ENCODE measurements at regions not wholly inside any gene's neighbourhood (a gene's known extent, or its start where the extent isn't known, plus 50 kb on each side); places are given as distances from the start of the nearest gene placed in this dataset.

DNA sequence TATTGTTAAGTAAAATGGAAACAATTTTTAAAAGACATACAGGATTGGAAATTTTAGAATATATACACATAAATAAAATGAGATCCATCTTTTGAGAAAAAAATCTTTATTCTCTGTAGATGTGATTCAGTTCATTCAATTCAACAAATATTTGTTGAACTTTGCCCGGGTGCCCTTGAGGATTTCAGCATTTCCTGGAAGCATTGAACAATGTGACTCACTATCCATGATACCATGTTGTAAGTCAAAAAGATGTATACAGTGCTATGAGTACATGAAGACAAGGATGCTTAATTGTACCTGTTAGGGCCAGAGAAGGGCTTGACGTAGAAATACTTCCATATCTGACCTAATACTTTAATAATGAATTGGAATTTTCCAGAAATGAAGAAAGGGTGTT is 353.7 kb downstream of the METTL15 start:
- no peak for DNase-seq

DNA sequence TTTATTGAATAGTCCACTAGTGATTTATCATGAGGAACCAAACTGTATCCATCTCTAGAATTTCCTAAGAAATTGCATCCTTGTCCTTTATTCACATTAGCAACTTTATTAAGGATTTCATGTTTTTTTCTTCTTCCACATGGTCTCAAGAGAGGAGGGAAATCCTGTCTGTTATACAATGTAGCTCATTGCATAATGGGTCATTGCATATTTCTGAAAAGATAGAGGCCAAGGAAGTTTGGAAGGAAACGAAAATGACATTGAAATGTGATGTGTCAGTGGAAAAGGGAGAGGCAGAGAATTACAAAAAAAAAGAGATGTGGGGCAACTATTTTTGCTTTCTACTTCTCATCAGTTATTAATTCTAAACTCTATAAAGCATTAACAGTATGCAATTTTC is 353.1 kb downstream of the METTL15 start:
- DNase-seq: no peak

DNA sequence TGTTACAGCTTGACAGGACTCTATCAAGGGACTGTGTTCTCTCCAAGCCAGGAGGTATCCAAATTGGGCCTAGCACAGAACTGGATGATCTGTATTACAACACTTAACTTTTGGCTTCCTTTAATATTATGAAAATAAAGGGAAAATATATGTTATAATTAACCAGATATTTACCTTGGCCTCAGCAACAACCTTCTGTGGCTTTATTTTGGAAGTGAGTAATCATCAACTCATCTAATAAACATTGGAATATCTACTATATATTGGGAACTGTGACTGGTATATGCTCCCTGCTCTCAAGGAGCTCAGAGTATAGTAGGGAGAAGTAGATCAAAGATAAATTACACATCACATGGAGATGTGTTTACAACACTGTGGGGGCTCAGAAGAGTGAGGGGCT is 352.2 kb downstream of the METTL15 start:
- DNase-seq: no peak

DNA sequence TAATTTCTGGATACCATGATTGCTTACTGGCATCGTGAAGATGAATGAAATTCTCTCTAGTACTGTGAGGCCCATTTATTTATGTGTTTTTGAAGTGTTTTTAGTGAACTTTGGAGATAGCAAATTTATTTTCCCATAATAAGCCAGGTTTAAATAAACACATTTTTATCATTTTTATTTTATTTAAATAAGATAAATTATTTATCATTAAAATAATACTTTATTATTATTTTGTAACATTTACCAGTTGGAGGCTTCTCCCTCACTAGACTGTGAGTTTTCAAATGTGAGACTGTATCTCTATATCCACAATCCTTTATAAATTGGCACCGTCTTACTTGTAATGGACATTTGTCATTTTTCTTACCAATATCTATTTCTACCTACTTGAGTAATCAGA is 351.7 kb downstream of the METTL15 start:
- DNase-seq: no peak

DNA sequence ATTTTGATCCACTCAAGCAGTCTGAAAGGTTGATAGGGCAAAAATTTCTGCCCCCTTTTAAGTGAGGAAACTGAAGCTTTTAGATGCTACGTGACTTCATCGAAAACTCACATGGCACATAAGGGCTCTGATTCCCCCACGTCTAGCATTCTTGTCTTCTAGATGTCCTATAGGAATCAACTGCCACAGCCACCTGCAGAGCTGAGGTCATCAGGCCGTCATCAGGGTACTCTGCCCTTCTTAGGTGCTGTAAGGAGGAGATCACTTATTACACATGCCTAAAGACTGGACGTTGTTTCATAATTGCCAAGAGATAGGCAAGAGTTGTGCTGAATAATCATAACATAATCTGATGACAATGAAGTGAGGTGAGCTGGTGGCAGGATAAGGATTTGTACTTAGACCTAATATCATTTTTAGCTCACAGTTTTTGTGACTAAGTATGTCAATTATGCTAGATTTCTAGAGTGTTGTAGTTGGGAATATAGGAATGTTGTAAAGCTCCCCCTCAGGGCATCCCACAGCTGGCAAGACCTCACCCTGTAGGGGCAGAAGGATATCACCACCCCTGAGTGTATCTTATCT is 349.4 kb downstream of the METTL15 start:
- no peak for DNase-seq

DNA sequence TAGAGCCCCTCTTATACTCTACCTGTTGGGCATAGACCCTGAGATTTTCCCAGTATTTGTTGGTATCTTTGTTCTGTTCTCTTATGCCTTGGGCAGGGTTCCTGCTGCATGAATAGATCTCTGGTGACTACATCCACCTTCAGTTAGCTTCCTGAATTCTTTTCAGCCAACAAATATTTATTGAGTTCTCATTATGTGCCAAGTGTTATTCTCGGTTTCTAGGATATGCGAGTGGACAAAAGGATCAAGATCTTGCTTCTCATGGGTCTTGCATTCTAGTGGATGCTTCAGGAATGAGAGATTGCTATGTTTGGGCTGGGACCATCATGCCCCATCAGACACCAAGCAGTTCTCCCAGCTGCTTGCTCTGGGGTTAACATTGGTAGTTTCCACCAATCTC is 340.0 kb downstream of the METTL15 start:
- DNase-seq: no peak

DNA sequence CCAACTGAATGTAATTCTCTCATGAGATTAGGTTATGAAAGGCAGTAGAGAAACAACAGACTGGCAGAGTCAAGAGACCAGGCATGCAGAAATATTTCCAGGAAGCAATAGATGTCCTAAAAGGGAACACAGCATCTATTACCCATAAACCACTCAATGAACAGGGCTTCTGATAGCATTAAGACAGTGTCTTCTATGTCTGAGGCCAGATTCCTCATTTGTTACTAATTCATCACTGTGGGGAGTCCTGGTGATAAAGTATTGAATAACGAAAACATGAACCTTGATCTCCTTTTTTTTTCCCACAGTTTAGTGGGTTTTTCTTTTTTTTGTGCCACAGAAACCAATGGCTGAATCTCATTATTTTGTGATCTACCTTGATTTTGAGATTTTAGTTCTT is 339.0 kb downstream of the METTL15 start:
- no peak for DNase-seq

DNA sequence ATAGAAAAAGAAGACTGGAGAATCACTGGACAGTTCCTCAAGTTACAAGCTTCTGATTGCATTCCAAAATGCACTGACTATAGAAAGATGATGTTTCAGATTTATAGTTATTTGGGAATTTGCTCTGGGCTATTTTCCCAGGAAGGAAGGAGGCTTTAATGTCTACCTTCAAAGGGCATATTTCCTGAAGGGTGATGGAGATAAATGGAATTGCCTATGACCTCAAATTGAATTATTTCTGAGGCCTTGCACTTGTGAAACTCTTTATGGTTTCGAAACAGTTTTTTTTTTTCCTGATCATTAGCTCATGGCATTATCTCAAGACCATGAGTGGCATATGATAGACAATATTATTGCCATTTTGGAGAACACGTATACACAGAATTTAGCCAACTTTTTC is 333.9 kb downstream of the METTL15 start:
- no peak for DNase-seq

DNA sequence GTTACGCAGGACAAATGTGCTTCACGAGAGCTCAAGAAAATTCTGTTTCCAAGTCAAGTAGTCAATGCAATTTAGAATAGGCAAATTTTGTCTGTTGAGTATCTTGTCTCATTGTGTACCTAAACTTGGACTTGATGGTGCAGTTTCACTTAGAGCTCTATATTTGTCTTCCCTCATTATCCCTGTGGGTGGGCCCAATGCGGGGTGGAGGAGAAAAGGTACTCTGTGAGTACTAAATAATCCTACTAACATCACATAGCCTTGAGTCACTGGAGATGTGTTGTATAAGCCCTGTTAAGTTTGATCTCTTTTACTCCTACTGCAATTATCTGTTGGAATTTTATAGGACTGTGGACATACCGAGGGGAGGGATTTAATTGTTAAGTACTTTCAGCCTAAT is 331.2 kb downstream of the METTL15 start:
- no peak for DNase-seq

DNA sequence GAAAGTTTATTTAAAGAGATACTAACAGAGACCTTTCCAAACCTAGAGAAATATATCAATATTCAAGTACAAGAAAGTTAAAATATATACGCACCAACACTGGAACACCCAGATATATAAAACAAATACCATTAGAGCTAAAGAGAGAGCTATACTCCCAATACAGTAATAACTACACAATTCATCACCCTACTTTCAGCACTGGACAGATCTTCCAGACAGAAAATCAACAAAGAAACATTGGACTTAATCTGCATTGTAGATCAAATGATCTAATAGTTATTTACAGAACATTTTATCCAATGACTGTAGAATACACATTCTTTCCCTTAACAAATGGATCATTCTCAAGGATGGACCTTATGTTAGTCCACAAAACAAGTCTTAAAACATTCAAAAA is 311.9 kb downstream of the METTL15 start:
- no peak for DNase-seq

DNA sequence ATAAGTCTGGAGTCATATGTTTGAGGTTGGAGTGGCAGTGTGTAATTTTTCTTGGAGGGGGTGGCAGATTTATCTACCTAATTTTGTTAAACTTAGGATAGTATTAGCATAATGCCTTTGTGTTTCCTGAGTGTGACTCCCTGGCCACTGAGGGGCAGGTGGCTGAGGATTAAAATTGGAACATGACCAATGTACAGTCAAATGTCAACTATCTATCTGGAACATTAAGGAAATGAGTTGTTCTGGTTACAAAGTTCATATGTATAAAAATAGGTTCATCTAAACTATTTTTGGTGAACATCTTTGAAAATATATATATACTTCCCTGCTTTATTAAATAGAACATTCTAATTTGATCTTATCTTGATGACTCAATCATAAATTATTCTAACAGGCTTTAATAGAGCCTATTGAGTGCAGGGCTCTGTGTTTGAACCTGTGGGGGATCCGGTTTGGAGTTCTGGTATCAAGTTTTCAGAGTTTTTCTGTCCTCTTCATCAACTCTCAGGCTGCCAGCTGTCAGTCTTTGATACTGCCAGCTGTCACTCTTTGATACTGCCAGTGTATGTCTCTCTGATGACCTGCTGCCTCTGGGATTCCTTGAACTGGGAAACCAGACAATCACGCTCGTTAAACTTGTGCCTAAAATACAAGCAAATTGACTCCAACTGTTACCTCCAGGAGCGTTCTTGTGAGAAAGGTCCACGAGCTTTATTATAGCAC is 309.6 kb downstream of the METTL15 start:
- no peak for DNase-seq

DNA sequence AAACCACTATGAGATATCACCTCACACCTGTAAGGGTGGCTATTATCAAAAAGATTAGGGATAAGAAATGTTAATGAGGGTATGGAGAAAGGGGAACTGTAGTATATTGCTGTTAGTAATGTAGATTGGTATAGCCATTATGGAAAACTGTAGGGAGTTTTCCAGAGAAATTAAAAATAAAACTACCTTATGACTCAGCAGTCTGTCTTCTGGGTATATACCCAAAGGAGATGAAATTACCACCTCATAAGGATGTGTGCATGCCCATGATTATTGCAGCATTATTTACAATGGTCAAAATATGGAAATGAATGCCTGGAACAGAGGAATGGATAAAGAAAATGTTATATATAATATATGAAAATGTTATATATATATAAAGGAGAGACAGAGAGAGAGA is 303.8 kb downstream of the METTL15 start:
- no peak for DNase-seq

DNA sequence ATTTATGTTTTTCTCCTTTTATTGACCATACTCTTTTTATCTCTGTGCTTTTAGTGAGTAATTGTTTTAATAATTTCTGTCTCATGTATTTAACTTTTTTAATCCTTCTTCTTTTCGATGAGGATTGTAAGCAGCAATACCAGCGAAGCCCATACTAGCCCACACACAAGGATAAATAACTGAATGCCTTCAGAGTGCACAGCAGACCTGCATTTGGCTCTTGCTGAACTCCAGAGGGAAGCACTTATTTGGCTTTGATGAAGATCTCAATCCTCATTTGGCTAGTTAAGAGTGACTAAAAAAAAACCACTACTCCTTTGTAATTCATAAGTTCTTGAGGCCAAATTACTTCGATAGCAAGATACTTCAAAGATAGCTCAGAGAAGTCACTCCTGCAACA is 293.3 kb downstream of the METTL15 start:
- DNase-seq: no peak

DNA sequence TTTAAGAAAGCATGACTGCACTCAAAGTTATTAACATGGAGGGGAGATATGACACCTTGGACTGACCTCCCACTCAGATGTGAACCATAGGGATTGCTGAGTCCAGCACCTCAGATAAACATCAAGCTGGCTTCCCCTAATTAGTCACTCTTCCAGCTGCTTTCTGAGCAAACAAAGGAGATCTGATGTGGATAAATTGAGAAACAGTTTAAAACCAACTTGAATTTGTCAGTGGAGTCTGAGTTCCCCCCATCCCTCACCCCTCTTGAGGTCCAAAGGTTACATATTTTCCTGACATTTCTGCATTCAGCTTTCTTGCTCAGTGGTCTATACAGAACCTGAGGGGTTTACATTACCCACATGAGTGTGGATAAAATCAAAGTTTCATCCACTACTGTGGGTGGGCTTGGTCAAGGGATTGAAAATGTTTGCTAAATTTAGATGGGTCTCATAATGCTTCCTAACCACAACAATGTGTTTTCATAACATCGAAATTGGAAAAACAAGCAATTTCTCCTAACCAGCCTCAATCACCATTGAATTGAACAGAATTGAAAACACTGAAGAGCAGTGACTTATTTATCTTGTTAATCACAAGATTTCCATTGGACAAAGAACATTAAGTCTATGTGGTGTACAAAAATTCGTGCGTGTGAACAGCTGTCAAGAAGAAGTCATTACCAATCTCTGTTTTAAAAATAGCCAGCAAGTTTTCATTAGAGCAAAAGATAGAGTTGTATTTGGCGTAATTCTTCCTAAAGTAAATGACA is 292.3 kb downstream of the METTL15 start:
- DNase-seq: no peak

DNA sequence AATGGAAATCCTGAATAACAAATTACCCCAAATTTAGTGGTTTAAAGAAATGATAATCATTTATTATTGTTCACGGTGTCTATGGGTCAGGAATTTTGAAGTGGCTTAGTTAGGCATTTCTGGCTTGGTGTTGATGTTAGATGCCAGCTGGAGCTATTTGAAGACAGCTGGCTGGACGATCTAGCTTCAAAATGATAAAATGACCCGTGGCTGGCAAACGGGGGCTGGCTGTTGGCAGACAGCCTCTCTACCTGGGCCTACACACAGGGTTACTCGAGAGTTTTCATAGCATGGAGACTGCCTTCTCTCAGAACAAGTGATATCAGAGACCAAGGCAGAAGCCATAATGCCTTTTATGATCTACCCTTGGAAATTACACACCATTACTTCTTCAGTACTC is 285.2 kb downstream of the METTL15 start:
- DNase-seq: no peak

DNA sequence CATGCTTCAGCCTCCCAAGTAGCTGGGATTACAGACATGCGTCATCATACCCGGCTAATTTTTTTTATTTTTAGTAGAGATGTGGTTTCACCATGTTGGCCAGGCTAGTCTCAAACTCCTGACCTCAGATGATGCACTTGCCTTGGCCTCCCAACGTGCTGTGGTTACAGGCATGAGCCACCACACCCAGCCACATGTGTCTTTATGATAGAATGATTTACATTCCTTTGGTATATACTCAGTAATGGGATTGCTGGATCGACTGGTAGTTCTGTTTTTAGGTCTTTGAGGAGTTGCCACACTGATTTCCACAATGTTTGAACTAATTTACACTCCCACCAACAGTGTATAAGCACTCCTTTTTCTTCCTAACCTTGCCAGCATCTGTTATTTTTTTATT is 276.2 kb downstream of the METTL15 start:
- no peak for DNase-seq

DNA sequence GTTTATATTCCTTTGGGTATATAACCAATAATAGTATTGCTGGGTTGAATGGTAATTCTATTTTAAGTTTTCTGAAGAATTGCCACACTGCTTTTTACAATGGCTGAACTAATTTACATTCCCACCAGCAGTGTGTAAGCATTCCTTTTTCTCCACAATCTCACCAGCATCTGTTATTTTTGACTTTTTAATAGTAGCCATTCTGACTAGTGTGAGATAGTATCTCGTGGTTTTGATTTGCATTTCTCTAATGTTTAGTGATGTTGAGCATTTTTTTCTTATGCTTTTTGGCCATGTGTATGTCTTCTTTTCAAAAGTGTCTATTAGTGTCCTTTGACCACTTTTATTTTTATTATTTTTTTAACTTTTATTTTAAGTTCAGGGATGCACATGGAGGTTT is 275.3 kb downstream of the METTL15 start:
- DNase-seq: no peak

Measured in hindlimb muscle (tissue), 1 donor.